ENCODE measurements at regions not wholly inside any gene's neighbourhood (a gene's known extent, or its start where the extent isn't known, plus 50 kb on each side); places are given as distances from the start of the nearest gene placed in this dataset.

DNA sequence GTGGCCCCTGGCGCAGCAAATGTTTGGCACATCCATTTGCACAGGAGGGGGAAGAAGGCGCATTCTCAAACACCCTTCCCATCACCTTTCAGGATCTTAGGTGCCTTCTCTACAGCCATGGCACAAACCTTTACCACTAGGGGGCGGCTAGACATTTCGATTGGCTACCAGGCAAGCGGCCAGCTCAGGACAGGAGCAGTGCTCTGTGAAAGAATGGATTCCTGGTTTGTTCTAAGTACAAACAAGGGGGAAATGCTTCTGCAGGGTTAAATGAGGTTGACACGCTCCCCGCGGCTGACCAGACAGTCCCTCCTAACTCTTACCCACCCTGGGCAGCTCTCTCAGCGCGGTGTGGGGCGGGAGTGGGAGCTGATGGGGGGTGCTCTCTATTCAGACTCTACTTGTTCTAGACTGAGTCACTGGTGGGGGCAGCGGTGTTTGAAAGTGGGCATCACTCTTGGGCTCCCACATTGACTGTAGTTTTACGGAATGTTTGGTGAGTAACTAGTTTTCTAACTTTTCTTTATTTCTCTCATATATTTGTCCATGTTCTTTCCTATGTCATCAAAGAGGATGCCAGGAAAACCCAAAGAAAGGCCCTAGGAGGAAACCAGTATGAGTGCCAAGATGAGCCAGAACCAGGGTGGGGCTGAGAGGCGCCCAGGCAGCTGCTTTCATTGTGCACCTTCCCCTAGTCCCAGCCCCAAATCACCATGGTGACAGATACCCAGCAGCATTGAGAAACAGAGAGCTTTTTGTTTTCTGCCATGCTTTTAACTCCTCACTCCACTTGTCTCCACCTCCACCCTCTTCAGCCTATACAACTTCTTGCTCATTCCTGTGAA, 61.4 kb upstream of the GPR158 start:
- peak in 53 of 56 donors; percentile 13 to 85 (median 59) for DNase-seq

DNA sequence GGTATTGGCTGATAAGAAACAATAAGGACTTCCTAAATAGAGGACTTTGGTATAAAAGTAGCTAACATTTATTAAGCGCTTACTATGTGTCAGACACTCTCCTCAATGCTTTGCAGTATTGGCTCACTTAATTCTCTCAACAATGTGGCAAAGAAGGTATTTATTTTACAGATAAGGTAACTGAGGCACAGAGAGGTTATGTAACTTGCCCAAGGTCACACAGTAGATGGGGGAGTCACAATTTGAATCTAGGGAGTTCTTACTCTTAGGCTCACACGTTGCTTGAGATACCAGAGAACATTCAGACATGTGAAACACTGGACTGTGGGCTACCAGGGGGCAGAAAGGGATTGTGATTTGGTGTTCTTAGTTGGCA, 60.8 kb upstream of the GPR158 start:
- DNase-seq: no peak

DNA sequence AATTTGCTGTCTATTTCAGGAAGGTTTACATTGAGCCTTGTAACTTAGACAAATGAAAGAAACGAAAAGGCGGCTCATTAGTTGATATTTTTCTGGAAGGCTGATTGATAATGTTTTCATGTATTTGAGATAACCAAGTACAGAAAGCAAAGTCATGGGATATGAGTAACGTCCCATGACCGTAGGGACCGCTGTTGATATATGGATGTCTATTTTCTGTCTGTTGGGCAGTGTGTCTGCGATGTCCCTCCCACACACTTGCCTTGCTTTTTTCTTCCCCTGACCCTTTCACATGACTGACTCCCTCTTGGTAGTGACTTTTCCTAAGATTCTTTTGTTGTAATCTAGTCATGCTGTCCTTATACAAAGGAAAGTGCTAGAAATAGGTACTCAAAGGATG, 57.0 kb upstream of the GPR158 start:
- no peak for DNase-seq

DNA sequence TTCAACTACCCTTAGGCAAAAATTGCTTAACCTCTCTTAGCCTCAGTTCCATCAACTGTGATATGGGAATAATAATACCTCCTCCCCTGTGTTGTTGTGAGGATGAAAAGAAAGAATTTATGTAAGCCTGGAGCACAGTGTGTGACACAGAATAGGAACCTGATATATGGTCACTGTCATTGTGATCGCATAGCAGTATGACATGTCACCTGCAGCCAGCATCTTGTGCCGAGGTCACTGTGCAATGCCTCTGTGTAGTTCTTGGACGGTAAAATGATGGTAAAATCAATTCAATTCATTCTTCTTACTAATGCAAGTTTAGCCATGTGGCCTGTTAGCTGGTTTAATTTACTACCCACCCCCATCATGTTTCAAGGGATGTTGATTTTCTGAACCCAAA, 54.6 kb upstream of the GPR158 start:
- no peak for DNase-seq
